CD4-positive, CD25-positive, alpha-beta regulatory T cell (primary cell): ENCODE measurements at regions not wholly inside any gene's neighbourhood (a gene's known extent, or its start where the extent isn't known, plus 50 kb on each side); places are given as distances from the start of the nearest gene placed in this dataset.
"Not testable (repeated sequence)": the region's sequence is repeated elsewhere in the genome, so short reads cannot be mapped to it uniquely, and the experiment has no call there.

Experiments
- ATAC-seq, 2 donors: fragments of 150-1000 bp; cut with Tn5 transposase; one replicate each; pipeline ENCODE4 v1.10.0; 2021; ENCODE audit warnings: low read depth in 2 of 2, moderate number of reproducible peaks in 2 of 2, moderate library complexity in 1 of 2
- DNase-seq, 3 donors: peaks; one replicate each; pipeline versions ENCODE4 v3.0.0 to v3.0.0-alpha.2; 2012 to 2022; ENCODE audit warnings: mixed read lengths in 1 of 3
- H3K27ac ChIP-seq: one replicate; pipeline ENCODE4 v1.7.0; 2013; ENCODE audit warnings: mild to moderate bottlenecking, low read length; ENCODE audit not compliant: insufficient read depth, poor library complexity, severe bottlenecking
- H3K27me3 ChIP-seq: one replicate; pipeline ENCODE4 v1.7.0; 2013; ENCODE audit warnings: low read length; ENCODE audit not compliant: control insufficient read depth, insufficient read depth
- H3K36me3 ChIP-seq: one replicate; pipeline ENCODE4 v1.7.0; 2013; ENCODE audit warnings: mild to moderate bottlenecking, low read length, moderate library complexity; ENCODE audit not compliant: control insufficient read depth, insufficient read depth
- H3K4me1 ChIP-seq: 2 replicates; pipeline ENCODE4 v1.7.0; 2013; ENCODE audit warnings: mild to moderate bottlenecking, low read length; ENCODE audit not compliant: insufficient read depth, control insufficient read depth, poor library complexity, severe bottlenecking
- H3K4me3 ChIP-seq: one replicate; pipeline ENCODE4 v1.7.0; 2013; ENCODE audit warnings: low read depth, mild to moderate bottlenecking, low read length, moderate library complexity
- H3K9me3 ChIP-seq, 2 experiments: 1 replicate in 1 of 2; 2 replicates in 1 of 2; pipeline ENCODE4 v1.7.0; 2013; ENCODE audit warnings: low read length in 2 of 2, mild to moderate bottlenecking in 1 of 2, moderate library complexity in 1 of 2; ENCODE audit not compliant: control insufficient read depth in 2 of 2
- H3K27ac Mint-ChIP-seq, 3 donors: one replicate each; pipeline ENCODE4 v1.8.0; 2020 to 2022; ENCODE audit warnings: mild to moderate bottlenecking in 3 of 3, mixed read lengths in 3 of 3, moderate library complexity in 2 of 3
- H3K27me3 Mint-ChIP-seq: one replicate; pipeline ENCODE4 v1.8.0; 2022; ENCODE audit warnings: mild to moderate bottlenecking, mixed read lengths
- H3K36me3 Mint-ChIP-seq: one replicate; pipeline ENCODE4 v1.8.0; 2020; ENCODE audit warnings: mixed read lengths
- H3K4me1 Mint-ChIP-seq, 4 donors: one replicate each; pipeline ENCODE4 v1.8.0; 2020 to 2022; ENCODE audit warnings: mixed read lengths in 4 of 4, mild to moderate bottlenecking in 1 of 4
- H3K4me3 Mint-ChIP-seq, 4 donors: one replicate each; pipeline ENCODE4 v1.8.0; 2020 to 2022; ENCODE audit warnings: mild to moderate bottlenecking in 4 of 4, mixed read lengths in 4 of 4, moderate library complexity in 3 of 4
- H3K9me3 Mint-ChIP-seq, 7 donors: one replicate each; pipeline ENCODE4 v1.8.0; 2020 to 2022; ENCODE audit warnings: mixed read lengths in 7 of 7, mild to moderate bottlenecking in 3 of 7, moderate library complexity in 2 of 7

DNA sequence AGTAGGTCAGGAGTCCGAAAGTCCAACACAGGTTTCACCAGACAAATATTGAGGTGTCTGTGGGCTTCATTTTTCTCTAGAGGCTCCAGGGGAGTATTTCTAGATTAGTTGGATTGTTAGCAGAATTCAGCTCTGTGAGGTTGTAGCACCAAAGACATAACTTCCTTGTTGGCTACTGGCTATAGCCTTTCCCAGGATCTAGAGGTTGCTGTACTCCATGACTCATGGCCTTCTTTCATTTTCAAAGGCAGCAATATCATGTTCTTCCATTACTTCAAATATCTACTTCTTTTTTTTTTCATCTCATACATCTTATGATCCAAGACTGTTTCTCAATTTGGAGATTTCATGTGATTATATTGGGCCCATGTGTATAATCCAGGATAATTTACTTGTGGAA lies 404.0 kb upstream of the FAM174A start:
- H3K27me3 Mint-ChIP-seq, result no peaks in the 10 kb centered on the region
- no peaks in the 10 kb centered on the region for H3K4me1 ChIP-seq
- H3K27me3 ChIP-seq, result no peaks in the 10 kb centered on the region
- H3K9me3 Mint-ChIP-seq, result no peaks in the 10 kb centered on the region
- no peaks in the 10 kb centered on the region for H3K36me3 Mint-ChIP-seq
- no peak overlapping the region for H3K27ac ChIP-seq
- H3K27ac Mint-ChIP-seq, result no peak overlapping the region
- no peaks in the 10 kb centered on the region for H3K4me1 Mint-ChIP-seq
- no peaks in the 10 kb centered on the region for H3K36me3 ChIP-seq
- no peak for DNase-seq
- no peak overlapping the region for H3K4me3 ChIP-seq
- H3K9me3 ChIP-seq, result no peaks in the 10 kb centered on the region
- no peak for ATAC-seq
- H3K4me3 Mint-ChIP-seq, result no peak overlapping the region

DNA sequence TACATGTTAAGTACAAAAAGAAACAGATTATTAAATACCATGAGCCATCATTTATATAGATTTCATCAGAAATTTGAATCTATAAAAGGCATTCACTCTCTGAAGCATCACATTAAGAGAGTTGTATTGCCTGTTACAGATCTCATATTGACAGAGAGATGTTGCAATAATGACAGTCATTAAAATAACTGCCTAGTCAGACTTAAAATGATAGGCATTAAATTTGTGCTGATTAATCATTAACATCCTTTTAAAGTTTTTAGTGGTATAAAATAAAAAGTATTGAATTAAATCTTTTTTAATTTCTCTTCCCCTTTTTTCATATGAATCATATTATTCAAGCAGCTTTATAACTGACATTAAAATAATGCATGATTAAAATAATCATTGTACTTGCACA lies 404.9 kb upstream of the FAM174A start:
- Histone ChIP-seq H3K9me3 (no peaks in the 10 kb centered on the region), H3K27me3 (no peaks in the 10 kb centered on the region), H3K4me3 (no peak overlapping the region), H3K27ac (no peak overlapping the region), H3K4me1 (no peaks in the 10 kb centered on the region), H3K36me3 (no peaks in the 10 kb centered on the region)
- Mint-ChIP-seq H3K4me1 (no peaks in the 10 kb centered on the region), H3K36me3 (no peaks in the 10 kb centered on the region), H3K4me3 (no peak overlapping the region), H3K27me3 (no peaks in the 10 kb centered on the region), H3K27ac (no peak overlapping the region), H3K9me3 (no peaks in the 10 kb centered on the region)
- ATAC-seq, result no peak
- no peak for DNase-seq

DNA sequence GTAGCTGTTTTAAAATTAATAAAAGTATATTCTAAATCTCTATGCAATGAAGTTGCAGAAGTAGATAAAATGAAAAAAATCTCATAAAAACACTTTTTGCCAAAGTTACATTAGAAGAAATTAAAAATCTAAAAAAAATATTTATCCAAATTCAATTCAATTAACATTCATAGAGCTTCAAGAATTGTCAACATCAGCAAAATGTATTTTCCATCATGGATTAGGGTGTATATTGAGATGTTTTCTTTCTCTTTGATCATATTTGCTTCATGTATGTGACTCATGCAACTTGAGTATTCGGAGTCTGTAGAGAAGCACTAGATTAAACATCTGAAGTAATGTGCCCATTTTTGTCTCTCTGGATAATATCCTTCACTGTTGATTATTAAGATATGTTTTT lies 415.3 kb upstream of the FAM174A start:
- H3K4me3 Mint-ChIP-seq, result no peak overlapping the region
- no peak overlapping the region for H3K4me3 ChIP-seq
- H3K27ac ChIP-seq, result no peak overlapping the region
- peaks cover 0 to 5% (median 0%) of the 10 kb centered on the region in 7 donors for H3K9me3 Mint-ChIP-seq
- H3K36me3 ChIP-seq, result no peaks in the 10 kb centered on the region
- H3K27ac Mint-ChIP-seq, result no peak overlapping the region
- ATAC-seq, result no peak
- H3K9me3 ChIP-seq, result no peaks in the 10 kb centered on the region
- H3K4me1 Mint-ChIP-seq, result no peaks in the 10 kb centered on the region
- H3K27me3 ChIP-seq, result no peaks in the 10 kb centered on the region
- no peaks in the 10 kb centered on the region for H3K36me3 Mint-ChIP-seq
- H3K4me1 ChIP-seq, result no peaks in the 10 kb centered on the region
- DNase-seq, result no peak
- H3K27me3 Mint-ChIP-seq, result no peaks in the 10 kb centered on the region

DNA sequence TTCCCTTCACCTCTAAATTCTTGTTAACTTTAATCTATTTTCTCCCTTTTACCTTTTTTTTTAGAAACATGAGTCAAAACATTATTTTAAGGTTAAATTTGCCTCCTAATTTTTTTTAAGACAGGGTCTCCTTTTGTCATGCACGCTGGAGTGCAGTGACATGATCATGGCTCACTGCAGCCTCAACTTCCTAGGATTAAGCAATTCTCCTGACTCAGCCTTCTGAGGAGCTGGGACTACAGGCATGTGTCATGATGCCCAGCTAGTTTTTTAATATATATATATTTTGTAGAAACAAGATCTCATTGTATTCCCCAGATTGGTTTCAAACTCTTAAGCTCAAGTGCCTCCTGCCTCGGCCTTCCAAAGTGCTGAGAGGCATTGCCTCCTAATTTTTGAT lies 424.7 kb upstream of the FAM174A start:
- ATAC-seq (no peak), DNase-seq (no peak)
- no peaks in the 10 kb centered on the region for H3K4me1 ChIP-seq
- Mint-ChIP-seq H3K4me3 (no peak overlapping the region), H3K4me1 (no peaks in the 10 kb centered on the region), H3K27ac (no peak overlapping the region), H3K9me3 (peaks cover 3 to 21% (median 9%) of the 10 kb centered on the region in 7 donors), H3K36me3 (no peaks in the 10 kb centered on the region), H3K27me3 (no peaks in the 10 kb centered on the region)
- peaks cover 0 to 9% of the 10 kb centered on the region in 2 experiments for H3K9me3 ChIP-seq
- H3K36me3 ChIP-seq, result no peaks in the 10 kb centered on the region
- H3K27ac ChIP-seq, result no peak overlapping the region
- H3K27me3 ChIP-seq, result no peaks in the 10 kb centered on the region
- no peak overlapping the region for H3K4me3 ChIP-seq

DNA sequence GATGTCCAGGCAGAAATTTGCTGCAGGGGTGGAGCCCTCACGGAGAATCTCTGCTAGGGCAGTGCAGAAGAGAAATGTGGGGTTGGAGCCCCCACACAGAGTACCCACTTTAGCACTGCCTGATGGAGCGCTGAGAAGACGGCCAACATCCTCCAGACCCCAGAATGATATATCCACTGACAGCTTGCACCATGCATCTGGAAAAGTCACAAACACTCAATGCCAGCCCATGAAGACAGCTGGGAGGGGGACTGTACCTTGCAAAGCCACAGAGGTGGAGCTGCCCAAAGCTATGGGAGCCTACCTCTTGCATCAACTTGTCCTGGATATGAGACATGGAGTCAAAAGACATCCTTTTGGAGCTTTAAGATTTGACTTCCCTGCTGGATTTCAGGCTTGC lies 426.3 kb upstream of the FAM174A start:
- Histone ChIP-seq H3K36me3 (no peaks in the 10 kb centered on the region), H3K4me3 (no peak overlapping the region), H3K9me3 (peaks cover 0 to 9% of the 10 kb centered on the region in 2 experiments), H3K27me3 (no peaks in the 10 kb centered on the region), H3K4me1 (no peaks in the 10 kb centered on the region), H3K27ac (no peak overlapping the region)
- Mint-ChIP-seq H3K27me3 (no peaks in the 10 kb centered on the region), H3K4me3 (no peak overlapping the region), H3K36me3 (no peaks in the 10 kb centered on the region), H3K4me1 (no peaks in the 10 kb centered on the region), H3K27ac (no peak overlapping the region), H3K9me3 (peaks cover 3 to 21% (median 10%) of the 10 kb centered on the region in 7 donors)
- DNase-seq (no peak), ATAC-seq (no peak)

DNA sequence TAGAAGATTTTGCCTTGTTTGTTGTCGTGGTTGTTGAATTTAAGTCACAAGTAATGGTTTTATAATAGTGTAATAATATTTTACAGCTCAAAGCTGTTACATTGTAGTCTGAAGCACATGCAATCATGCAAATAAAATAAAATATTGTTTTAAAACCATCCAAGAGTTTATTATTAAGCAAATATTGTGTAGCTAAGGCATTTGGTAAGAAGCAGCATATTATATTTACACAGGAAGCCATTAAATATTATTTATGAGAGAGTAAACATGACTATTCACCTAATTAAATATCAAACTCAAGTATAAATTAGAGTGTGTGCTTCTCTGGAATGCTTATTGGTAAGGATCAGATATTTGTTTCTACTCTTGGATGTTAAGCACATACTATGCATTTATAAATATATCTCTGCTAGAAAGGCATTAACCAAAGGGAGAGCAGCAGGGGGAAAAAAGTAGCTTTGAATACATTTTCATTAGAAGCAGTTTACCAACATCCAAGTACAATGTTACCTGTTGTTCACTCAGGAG lies 431.5 kb upstream of the FAM174A start:
- not testable (repeated sequence) for H3K36me3 ChIP-seq, H3K36me3 Mint-ChIP-seq, H3K27ac Mint-ChIP-seq, ATAC-seq, H3K4me3 ChIP-seq, H3K4me1 Mint-ChIP-seq, H3K4me1 ChIP-seq, H3K27ac ChIP-seq, H3K27me3 Mint-ChIP-seq, DNase-seq, H3K9me3 ChIP-seq, H3K9me3 Mint-ChIP-seq, H3K27me3 ChIP-seq, H3K4me3 Mint-ChIP-seq

DNA sequence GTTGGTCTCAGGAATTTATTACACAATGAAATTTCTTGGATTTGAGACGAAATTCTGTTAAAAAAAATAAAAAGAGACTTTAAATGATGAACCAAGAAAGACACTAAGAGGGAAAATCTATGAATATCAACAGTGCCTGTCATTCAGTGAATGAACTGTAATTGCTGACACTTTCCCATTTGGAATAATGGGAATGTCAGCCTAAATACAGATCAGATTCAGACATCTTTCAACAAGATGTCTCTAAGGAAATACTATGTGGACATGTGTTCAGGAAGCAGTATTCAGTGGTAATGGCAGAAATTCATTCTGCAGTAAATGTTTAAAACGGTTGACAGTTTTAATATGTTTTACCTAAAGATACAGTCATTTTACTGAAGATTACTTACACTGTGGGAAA lies 433.7 kb upstream of the FAM174A start:
- not testable (repeated sequence) for H3K27ac ChIP-seq, H3K4me3 ChIP-seq, H3K4me1 Mint-ChIP-seq, H3K36me3 ChIP-seq, H3K4me3 Mint-ChIP-seq, H3K36me3 Mint-ChIP-seq, H3K27me3 Mint-ChIP-seq, H3K27ac Mint-ChIP-seq, H3K9me3 ChIP-seq, DNase-seq, ATAC-seq, H3K27me3 ChIP-seq, H3K4me1 ChIP-seq, H3K9me3 Mint-ChIP-seq

DNA sequence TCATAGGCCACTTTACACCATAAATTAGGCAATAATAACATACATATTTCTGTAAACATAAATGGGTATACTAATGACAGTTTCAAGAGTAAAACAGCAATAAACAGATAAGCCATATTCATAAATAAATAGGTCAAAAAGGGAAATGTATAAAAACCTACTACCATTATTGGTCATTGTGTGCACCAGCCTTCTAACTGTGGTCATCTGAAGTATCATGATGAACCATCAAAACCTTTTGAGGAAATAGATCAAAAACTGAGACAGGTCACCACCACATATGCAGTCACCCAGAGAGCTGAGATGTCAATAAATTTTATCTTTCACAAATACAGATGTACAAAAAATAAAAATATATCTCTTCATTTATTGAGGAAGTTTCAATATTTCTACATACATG lies 438.8 kb upstream of the FAM174A start:
- not testable (repeated sequence) for H3K27ac Mint-ChIP-seq, H3K27ac ChIP-seq, H3K4me3 ChIP-seq, H3K36me3 Mint-ChIP-seq, H3K9me3 ChIP-seq, H3K27me3 ChIP-seq, H3K4me1 ChIP-seq, H3K4me3 Mint-ChIP-seq, H3K4me1 Mint-ChIP-seq, DNase-seq, ATAC-seq, H3K27me3 Mint-ChIP-seq, H3K36me3 ChIP-seq, H3K9me3 Mint-ChIP-seq
